Esophagus muscularis mucosa (tissue), 2 donors: ENCODE measurements at regions not wholly inside any gene's neighbourhood (a gene's known extent, or its start where the extent isn't known, plus 50 kb on each side); places are given as distances from the start of the nearest gene placed in this dataset.

ENCODE experiments used
- EP300 ChIP-seq: sonication (generic); formaldehyde crosslinking; IDR thresholded peaks from one replicate; pipeline ENCODE4 v1.6.1; 2017; ENCODE audit warnings: antibody characterized with exemption
- POLR2A ChIP-seq: fragments of 450-650 bp; IDR thresholded peaks from one replicate; pipeline ENCODE4 v1.6.1; 2017; ENCODE audit warnings: antibody characterized with exemption, moderate library complexity, mild to moderate bottlenecking, low read depth

GRCh38 chr5:143462431-143462830, 58.9 kb upstream of the NR3C1 start:
- no peak for TF ChIP-seq EP300
- TF ChIP-seq POLR2A = no peak
